HG02943 (cell line): ENCODE measurements at regions not wholly inside any gene's neighbourhood (a gene's known extent, or its start where the extent isn't known, plus 50 kb on each side); places are given as distances from the start of the nearest gene placed in this dataset.

Source experiments
- ATAC-seq: cut with Tn5 transposase; IDR thresholded peaks from one replicate; pipeline ENCODE4 v1.9.1; 2021; ENCODE audit warnings: mild to moderate bottlenecking, low read depth, moderate library complexity; ENCODE audit not compliant: unreplicated experiment

- no peak for ATAC-seq
These were observed 91.3 kb upstream of the PLEKHA5 start for GRCh38 chr12:19038209-19038608.

- ATAC-seq: no peak
These were observed 90.0 kb upstream of the PLEKHA5 start for GRCh38 chr12:19039515-19039914.

GRCh38 chr12:19042221-19042620 lies 87.3 kb upstream of the PLEKHA5 start:
- ATAC-seq: no peak

DNA sequence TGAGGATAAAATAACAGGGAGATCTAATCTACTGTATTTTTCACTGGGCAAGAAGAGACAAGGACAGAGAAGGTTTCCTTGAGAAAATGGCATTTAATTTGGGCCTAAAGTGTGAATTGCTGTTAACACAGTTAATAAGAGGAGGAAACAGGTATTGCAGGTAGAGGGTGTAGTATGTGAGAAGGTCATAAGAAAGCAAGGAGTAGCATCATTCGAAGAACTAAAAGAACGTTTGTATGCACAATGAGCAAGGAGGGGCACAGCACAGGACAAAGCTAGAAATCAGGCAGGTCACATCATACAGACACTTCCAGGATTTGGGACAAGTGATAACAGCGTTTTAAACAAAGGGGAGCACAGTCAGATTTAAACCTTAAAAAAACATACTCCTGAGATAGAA lies 85.1 kb upstream of the PLEKHA5 start:
- no peak for ATAC-seq

DNA sequence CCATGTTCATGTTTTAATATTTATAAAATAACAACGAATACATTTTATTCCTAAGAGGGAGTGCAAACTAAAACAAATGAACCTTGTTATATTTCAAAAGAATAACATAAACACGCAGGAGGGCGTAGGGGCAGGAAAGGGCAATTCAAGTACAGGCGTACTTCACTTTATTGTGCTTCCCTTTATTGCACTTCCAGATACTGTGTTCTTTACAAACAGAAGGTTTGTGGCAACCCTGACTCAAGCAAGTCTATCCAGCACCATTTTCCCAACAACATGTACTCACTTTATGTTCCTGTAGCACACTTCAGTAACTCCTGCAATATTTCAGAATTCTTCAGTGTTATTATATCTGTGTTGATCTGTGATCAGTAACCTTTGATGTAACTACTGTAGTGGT lies 84.6 kb upstream of the PLEKHA5 start:
- ATAC-seq: no peak

GRCh38 chr12:19045426-19045825 lies 84.1 kb upstream of the PLEKHA5 start:
- no peak for ATAC-seq

DNA sequence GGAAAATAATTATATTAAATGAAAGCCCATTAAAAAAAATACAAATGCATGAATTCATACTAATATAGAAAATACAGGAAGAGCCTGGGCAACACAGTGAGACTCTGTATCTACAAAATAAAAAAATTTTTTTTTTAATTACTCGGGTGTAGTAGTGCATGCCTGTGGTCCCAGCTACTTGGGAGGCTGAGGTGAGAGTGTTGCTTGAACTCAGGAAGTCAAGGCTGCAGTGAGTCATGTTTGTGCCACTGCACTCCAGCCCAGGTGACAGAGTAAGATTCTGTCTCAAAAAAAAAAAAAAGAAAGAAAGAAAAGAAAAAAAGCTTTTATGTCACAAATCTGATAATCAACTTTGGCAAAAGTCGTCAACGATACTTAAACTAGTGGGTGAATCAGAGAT lies 80.6 kb upstream of the PLEKHA5 start:
- ATAC-seq: no peak

- no peak for ATAC-seq
These were observed 76.8 kb upstream of the PLEKHA5 start for GRCh38 chr12:19052689-19053088.

DNA sequence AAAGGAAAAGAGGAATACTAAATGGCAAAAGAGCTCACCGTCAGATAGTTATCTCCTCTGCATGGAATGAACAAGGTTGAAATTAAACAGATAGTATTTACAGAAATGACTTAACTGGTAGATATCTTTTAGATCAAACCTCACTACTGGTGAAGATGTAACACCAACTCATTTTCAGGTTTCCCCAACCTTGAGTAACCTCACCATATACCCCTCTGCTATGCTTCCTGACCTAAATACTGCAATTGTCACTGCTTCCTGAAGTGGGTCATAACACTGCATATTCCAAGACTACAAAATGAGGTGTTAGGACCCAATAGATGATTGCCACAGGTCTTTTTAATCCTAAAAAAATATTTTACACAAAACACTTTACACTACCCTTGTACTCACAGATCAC lies 76.3 kb upstream of the PLEKHA5 start:
- ATAC-seq: no peak

DNA sequence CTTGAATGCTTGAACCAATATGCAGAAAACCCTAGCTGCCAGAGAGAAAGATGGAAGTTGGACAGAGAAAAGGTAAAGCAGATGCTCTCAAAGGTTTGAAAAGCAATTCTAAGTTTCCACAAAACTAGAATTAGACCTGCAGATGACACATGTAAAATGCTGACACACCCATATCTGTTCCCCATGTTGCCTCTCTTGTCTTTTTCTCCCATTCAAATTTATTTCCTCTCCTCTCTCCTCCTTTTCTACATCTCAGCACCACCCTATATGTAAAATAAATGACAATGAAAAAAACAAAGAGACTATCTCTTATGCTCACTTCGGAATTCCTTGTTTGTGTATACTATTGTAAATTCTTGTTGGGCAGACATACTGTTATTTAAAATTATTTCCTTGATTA lies 75.5 kb upstream of the PLEKHA5 start:
- no peak for ATAC-seq

- no peak for ATAC-seq
These were observed 73.9 kb upstream of the PLEKHA5 start for GRCh38 chr12:19055589-19055988.

- no peak for ATAC-seq
These were observed 71.1 kb upstream of the PLEKHA5 start for GRCh38 chr12:19058235-19059021.

DNA sequence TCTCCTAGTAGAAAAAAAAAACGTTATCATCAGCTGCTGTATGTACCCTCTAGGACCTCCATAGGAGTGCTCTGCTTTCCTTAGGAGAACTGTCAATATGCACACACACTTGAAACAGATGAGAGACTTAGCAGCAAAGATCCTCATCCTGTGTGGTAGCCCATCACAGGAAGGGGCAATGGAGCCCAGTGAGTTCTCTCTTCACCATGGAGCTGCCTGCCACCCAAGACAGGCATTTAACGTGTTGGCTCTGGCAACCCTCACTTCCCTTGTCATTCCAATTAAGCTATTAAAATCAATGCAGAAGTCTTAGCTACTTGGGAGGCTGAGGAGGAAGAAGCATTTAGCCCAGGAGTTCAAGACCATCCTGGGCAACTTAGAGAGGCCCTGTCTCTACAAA lies 64.8 kb upstream of the PLEKHA5 start:
- ATAC-seq: no peak

DNA sequence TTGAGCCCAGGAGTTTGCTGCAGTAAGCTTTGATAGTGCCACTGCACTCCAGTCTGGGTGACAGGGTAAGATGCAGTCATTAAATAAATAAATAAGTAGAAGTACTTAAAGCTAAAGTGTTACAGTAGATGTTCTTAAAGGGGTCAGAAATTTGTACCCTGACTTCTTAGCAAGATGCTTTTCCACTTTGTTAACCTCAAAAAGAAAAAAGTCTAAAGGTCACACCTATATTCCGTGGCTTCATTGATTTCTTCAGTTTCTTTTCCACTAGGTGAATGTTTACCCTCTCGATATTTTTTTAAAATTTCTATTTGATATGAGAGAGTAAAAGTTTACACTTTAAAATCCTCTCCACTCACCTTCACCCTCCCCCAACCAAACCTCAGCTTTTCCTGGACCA lies 64.3 kb upstream of the PLEKHA5 start:
- no peak for ATAC-seq

DNA sequence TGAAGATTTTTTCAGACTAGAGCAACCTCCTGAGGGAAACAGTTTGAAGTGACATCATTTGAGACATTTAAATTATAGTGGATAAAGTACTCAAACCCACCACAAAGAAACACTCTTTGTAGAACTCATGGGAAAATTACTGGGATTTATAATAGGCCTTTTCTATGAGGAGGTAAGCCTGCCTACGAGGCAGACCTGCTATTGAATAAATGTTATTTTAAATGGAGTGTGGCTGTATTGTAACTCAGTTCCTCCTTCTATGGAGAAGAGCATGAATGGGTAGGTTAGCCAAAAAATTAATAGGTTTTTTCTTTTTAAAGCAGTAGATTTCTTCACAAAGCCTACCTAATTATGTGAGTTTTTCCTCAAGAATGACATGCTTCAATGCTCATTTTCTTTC lies 63.7 kb upstream of the PLEKHA5 start:
- ATAC-seq: no peak

DNA sequence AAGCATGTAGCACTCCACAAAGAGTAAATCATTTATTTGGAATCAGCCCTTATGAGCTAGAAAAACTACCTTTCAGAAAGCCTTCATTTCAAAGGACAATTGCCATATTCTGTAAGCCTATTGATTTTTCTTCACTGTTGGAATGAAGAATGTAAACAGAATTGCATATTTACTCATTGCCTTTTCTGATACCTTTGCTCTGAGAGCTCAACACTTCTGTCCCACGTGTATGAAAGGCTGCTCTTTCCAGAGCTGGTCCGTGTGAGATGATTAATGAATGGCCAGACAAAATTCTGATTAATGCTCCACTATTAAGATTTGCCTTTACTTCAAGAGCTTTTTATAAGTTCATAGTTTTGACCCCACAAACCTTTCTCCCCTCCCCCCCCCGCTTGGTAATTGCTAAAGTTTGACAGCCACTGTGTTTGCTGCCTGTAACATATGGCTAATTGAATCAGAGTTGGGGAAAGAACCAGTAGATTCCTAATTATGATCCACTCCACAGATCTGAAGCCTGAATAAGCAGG lies 63.0 kb upstream of the PLEKHA5 start:
- no peak for ATAC-seq

- no peak for ATAC-seq
These were observed 61.4 kb upstream of the PLEKHA5 start for GRCh38 chr12:19068137-19068536.

DNA sequence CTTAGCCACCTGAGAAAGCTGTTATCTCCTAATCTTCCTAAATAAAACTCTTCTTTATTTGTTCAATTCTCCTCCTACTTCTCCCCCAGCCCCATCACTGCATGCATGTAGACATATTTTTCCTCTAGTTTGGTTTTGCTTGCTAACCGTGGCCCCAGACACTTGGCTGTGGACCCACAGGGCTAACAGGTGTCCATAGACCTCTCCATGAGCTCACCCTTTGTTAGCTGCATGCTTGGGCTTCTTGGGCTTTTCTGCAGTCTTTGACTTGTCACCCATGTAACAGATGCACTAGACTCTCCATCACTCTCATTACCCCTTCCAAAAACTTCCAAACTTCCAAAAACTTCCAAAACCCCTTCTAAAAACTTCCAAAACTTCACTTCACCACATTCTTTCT lies 59.2 kb upstream of the PLEKHA5 start:
- no peak for ATAC-seq

DNA sequence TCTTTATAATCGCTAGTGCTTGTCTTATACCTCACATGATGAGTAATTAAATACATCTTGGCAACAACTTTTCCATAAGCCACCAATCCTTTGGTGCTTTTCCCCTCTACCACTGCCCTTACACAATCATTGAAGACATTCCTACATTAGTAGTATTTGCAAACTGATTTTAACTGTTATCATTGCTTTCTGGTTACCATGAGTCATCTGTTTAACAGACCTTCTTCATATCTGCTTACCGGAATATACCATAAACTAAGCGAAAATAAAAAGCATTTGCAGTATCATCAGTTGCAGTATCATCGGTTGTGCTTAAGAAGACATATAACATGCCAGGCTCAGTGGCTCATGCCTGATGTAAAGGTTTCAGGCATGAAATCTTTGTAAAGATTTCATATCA lies 54.8 kb upstream of the PLEKHA5 start:
- ATAC-seq: no peak

- ATAC-seq: no peak
These were observed 53.7 kb upstream of the PLEKHA5 start for GRCh38 chr12:19075711-19076340.
